Ectodermal cell (in vitro differentiated cells): ENCODE measurements at regions not wholly inside any gene's neighbourhood (a gene's known extent, or its start where the extent isn't known, plus 50 kb on each side); places are given as distances from the start of the nearest gene placed in this dataset.
"Not testable (repeated sequence)": the region's sequence is repeated elsewhere in the genome, so short reads cannot be mapped to it uniquely, and the experiment has no call there.

Source experiments
- H3K27ac ChIP-seq: 2 replicates; pipeline ENCODE4 v1.7.0; 2013; ENCODE audit warnings: mild to moderate bottlenecking, low read depth, low read length; ENCODE audit not compliant: insufficient read depth, poor library complexity, severe bottlenecking
- H3K27me3 ChIP-seq: 2 replicates; pipeline ENCODE4 v1.7.0; 2013; ENCODE audit warnings: mild to moderate bottlenecking, low read length; ENCODE audit not compliant: insufficient read depth, control insufficient read depth, poor library complexity, severe bottlenecking
- H3K36me3 ChIP-seq: one replicate; pipeline ENCODE4 v1.7.0; 2013; ENCODE audit warnings: low read length; ENCODE audit not compliant: control insufficient read depth, insufficient read depth
- H3K4me1 ChIP-seq: one replicate; pipeline ENCODE4 v1.7.0; 2013; ENCODE audit warnings: low read length; ENCODE audit not compliant: control insufficient read depth, insufficient read depth
- H3K4me3 ChIP-seq: 2 replicates; pipeline ENCODE4 v1.7.0; 2013; ENCODE audit warnings: low read depth, low read length, control low read depth; ENCODE audit not compliant: insufficient read depth
- H3K9me3 ChIP-seq: 2 replicates; pipeline ENCODE4 v1.7.0; 2013; ENCODE audit warnings: mild to moderate bottlenecking, low read length, moderate library complexity; ENCODE audit not compliant: control insufficient read depth
- WGBS, 2 experiments: methylation state at CpG; one replicate each; pipeline ENCODE4 v1.1.7; 2013; ENCODE audit warnings: missing lambda C conversion rate in 2 of 2; 5-methylcytosine and 5-hydroxymethylcytosine counted together

GRCh38 chr10:63799521-63800300 lies 278.5 kb downstream of the REEP3 start:
- Histone ChIP-seq H3K27me3 (no peaks in the 10 kb centered on the region), H3K36me3 (no peaks in the 10 kb centered on the region), H3K9me3 (no peaks in the 10 kb centered on the region), H3K4me3 (no peak overlapping the region), H3K27ac (no peak overlapping the region), H3K4me1 (no peaks in the 10 kb centered on the region)
- 90 to 94% methylated on average over 8 of the region's 8 CpGs for WGBS, 2 experiments

DNA sequence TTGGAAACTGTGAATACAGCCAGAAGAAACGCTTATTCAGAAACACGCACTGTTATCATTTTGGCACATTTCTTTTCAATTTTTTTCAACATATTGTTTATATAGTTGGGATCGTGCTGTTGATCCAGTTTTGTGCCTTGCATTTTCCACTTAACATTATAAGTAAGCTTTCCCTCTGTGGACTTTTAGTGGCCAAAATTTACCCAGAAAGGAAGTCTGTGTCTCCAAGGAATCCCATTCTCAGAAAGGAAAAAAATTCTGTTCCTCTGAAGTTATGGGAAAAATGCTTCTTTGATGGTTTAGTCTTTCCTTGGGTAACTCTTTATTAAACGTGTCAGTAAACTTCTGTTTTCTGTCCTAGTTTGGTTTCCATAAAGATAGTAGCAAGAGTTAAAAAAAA lies 280.0 kb downstream of the REEP3 start:
- Histone ChIP-seq H3K27ac (no peak overlapping the region), H3K36me3 (no peaks in the 10 kb centered on the region), H3K27me3 (no peaks in the 10 kb centered on the region), H3K9me3 (no peaks in the 10 kb centered on the region), H3K4me3 (no peak overlapping the region), H3K4me1 (no peaks in the 10 kb centered on the region)
- 90 to 97% methylated on average over 2 to 4 of the region's 4 CpGs for WGBS, 2 experiments

DNA sequence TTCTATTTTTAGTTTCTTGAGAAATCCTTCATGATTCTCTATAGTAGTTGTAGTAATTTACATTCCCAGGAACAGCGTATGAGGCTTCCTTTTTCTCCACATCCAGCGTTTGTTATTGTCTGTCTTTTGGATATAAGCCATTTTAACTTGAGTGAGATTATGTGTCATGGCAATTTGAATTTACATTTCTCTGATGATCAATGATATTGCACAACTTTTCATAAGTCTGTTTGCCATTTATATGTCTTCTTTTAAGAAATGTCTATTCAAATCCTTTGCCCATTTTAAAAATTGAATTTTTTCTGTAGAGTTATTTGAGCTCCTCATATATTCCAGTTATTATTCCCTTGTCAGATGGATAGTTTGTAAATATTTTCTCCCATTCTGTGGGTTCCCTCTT lies 285.1 kb downstream of the REEP3 start:
- peaks cover 3% of the 10 kb centered on the region for H3K9me3 ChIP-seq
- no peak overlapping the region for H3K4me3 ChIP-seq
- no peak overlapping the region for H3K27ac ChIP-seq
- no peaks in the 10 kb centered on the region for H3K36me3 ChIP-seq
- H3K4me1 ChIP-seq, result no peaks in the 10 kb centered on the region
- no peaks in the 10 kb centered on the region for H3K27me3 ChIP-seq
- 39% methylated on average over 2 of the region's 2 CpGs; no CpG with 5 or more reads in 1 of the 2 experiments for WGBS, 2 experiments

GRCh38 chr10:63812501-63812900 lies 291.3 kb downstream of the REEP3 start:
- H3K9me3 ChIP-seq, result no peaks in the 10 kb centered on the region
- H3K27ac ChIP-seq, result no peak overlapping the region
- no peaks in the 10 kb centered on the region for H3K36me3 ChIP-seq
- WGBS, 2 experiments, result 89 to 100% methylated on average over 1 of the region's 2 CpGs
- H3K27me3 ChIP-seq, result no peaks in the 10 kb centered on the region
- H3K4me1 ChIP-seq, result no peaks in the 10 kb centered on the region
- H3K4me3 ChIP-seq, result no peak overlapping the region

GRCh38 chr10:63819753-63820329 lies 298.6 kb downstream of the REEP3 start:
- no peaks in the 10 kb centered on the region for H3K9me3 ChIP-seq
- no peak overlapping the region for H3K4me3 ChIP-seq
- H3K27me3 ChIP-seq, result no peaks in the 10 kb centered on the region
- H3K4me1 ChIP-seq, result no peaks in the 10 kb centered on the region
- no peaks in the 10 kb centered on the region for H3K36me3 ChIP-seq
- H3K27ac ChIP-seq, result no peak overlapping the region
- 4% methylated on average over 2 of the region's 3 CpGs for WGBS, 2 experiments

GRCh38 chr10:63822496-63822895 lies 301.3 kb downstream of the REEP3 start:
- Histone ChIP-seq H3K4me1 (no peaks in the 10 kb centered on the region), H3K36me3 (no peaks in the 10 kb centered on the region), H3K27ac (no peak overlapping the region), H3K4me3 (no peak overlapping the region), H3K27me3 (no peaks in the 10 kb centered on the region), H3K9me3 (no peaks in the 10 kb centered on the region)
- 77 to 78% methylated on average over 5 of the region's 5 CpGs for WGBS, 2 experiments

GRCh38 chr10:63825111-63825510 lies 303.9 kb downstream of the REEP3 start:
- H3K36me3 ChIP-seq, result no peaks in the 10 kb centered on the region
- no peaks in the 10 kb centered on the region for H3K9me3 ChIP-seq
- H3K4me1 ChIP-seq, result no peaks in the 10 kb centered on the region
- no peaks in the 10 kb centered on the region for H3K27me3 ChIP-seq
- no peak overlapping the region for H3K27ac ChIP-seq
- no peak overlapping the region for H3K4me3 ChIP-seq

DNA sequence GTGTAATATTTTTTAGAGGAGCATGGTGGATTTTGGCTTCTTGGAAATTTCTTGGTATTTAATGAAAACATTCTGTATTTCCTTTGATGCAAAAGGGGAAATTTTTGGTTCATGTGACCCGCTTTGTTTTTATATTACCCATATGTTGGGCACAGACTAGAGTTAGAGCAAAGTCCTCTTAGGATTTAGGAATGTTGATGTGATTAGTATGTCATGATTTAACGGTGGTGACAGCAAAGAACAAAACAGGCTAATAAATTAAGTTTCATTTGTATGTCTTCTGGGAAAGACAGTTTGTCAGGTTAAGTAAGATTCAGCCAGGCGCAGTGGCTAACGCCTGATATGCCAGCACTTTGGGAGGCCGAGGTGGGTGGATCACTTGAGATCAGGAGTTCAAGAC lies 304.6 kb downstream of the REEP3 start:
- Histone ChIP-seq H3K4me1 (no peaks in the 10 kb centered on the region), H3K4me3 (no peak overlapping the region), H3K27ac (no peak overlapping the region), H3K9me3 (no peaks in the 10 kb centered on the region), H3K27me3 (no peaks in the 10 kb centered on the region), H3K36me3 (no peaks in the 10 kb centered on the region)
- 92 to 93% methylated on average over 5 of the region's 5 CpGs for WGBS, 2 experiments

GRCh38 chr10:63827018-63827417 lies 305.8 kb downstream of the REEP3 start:
- not testable (repeated sequence) for H3K36me3 ChIP-seq, H3K27me3 ChIP-seq, H3K9me3 ChIP-seq, H3K4me1 ChIP-seq, H3K4me3 ChIP-seq, H3K27ac ChIP-seq
- 85 to 88% methylated on average over 3 of the region's 3 CpGs for WGBS, 2 experiments

DNA sequence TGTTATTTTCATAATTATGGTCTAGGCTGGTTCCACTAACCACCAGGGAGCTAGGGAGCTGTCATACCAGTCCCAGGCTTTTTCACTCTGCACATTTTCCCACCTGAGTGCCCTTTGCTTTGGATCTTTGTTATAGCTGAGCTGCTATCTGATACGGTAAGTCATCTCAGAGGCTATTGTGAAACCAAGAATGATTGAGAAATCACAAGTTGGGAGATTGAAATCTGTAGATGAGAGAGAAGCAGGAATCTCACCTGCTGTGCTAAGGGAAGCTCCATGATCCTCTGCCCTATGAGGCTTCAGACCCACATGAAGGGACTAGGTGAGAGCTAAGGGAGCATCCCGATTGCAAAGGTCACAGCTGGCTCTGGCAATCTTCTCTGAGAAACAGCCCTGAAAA lies 307.8 kb downstream of the REEP3 start:
- Histone ChIP-seq H3K4me3 (no peak overlapping the region), H3K36me3 (no peaks in the 10 kb centered on the region), H3K4me1 (no peaks in the 10 kb centered on the region), H3K27me3 (no peaks in the 10 kb centered on the region), H3K27ac (no peak overlapping the region), H3K9me3 (no peaks in the 10 kb centered on the region)
- 90 to 97% methylated on average over 2 of the region's 2 CpGs for WGBS, 2 experiments
